DND-41 (cell line): ENCODE measurements at regions not wholly inside any gene's neighbourhood (a gene's known extent, or its start where the extent isn't known, plus 50 kb on each side); places are given as distances from the start of the nearest gene placed in this dataset.

Experiments
- ATAC-seq: fragments of 200-7000 bp; cut with Tn5 transposase; 3 replicates; pipeline ENCODE4 v1.9.1; 2021; ENCODE audit warnings: low read depth; ENCODE audit not compliant: insufficient read depth
- DNase-seq: peaks from one replicate; pipeline ENCODE4 v3.0.0-alpha.2; 2020
- H2AFZ ChIP-seq: 2 replicates; pipeline ENCODE4 v1.6.0; 2012; ENCODE audit warnings: low read depth, low read length
- H3K27ac ChIP-seq: 2 replicates; pipeline ENCODE4 v1.5.1; 2012; ENCODE audit warnings: low read length, inconsistent platforms
- H3K27me3 ChIP-seq: fragments of 200-600 bp; sonication (generic); 2 replicates; pipeline ENCODE4 v1.6.0; 2012; ENCODE audit warnings: low read length, mild to moderate bottlenecking, inconsistent platforms; ENCODE audit not compliant: insufficient read depth, poor library complexity
- H3K36me3 ChIP-seq: 2 replicates; pipeline ENCODE4 v1.5.1; 2012; ENCODE audit warnings: low read length, inconsistent platforms; ENCODE audit not compliant: insufficient read depth
- H3K4me1 ChIP-seq: 2 replicates; pipeline ENCODE4 v1.5.1; 2012; ENCODE audit warnings: mild to moderate bottlenecking, low read length; ENCODE audit not compliant: insufficient read depth
- H3K4me2 ChIP-seq: 2 replicates; pipeline ENCODE4 v1.6.0; 2012; ENCODE audit warnings: mild to moderate bottlenecking, moderate library complexity, low read length, inconsistent platforms; ENCODE audit not compliant: insufficient read depth
- H3K4me3 ChIP-seq, 2 experiments: fragments of 200-600 bp in 1 of 2; shearing (Covaris generic) in 1 of 2; 2 replicates each; pipeline ENCODE4 v1.5.1; 2012 to 2016; ENCODE audit warnings: inconsistent platforms in 2 of 2, low read length in 2 of 2, mild to moderate bottlenecking in 2 of 2, low read depth in 1 of 2, moderate library complexity in 1 of 2
- H3K79me2 ChIP-seq: 2 replicates; pipeline ENCODE4 v1.6.0; 2012; ENCODE audit warnings: low read length, inconsistent platforms; ENCODE audit not compliant: insufficient read depth
- H3K9ac ChIP-seq: 2 replicates; pipeline ENCODE4 v1.6.0; 2012; ENCODE audit warnings: low read depth, mild to moderate bottlenecking, inconsistent platforms, low read length, moderate library complexity
- H3K9me3 ChIP-seq: 2 replicates; pipeline ENCODE4 v1.5.1; 2012; ENCODE audit warnings: low read length, moderate library complexity, mild to moderate bottlenecking, inconsistent platforms; ENCODE audit not compliant: insufficient read depth, severe bottlenecking
- H4K20me1 ChIP-seq: 2 replicates; pipeline ENCODE4 v1.6.0; 2012; ENCODE audit warnings: low read length; ENCODE audit not compliant: insufficient read depth
- CTCF ChIP-seq: IDR thresholded peaks from 2 replicates; pipeline ENCODE4 v1.5.1; 2012; ENCODE audit warnings: borderline replicate concordance, low read length, moderate library complexity, mild to moderate bottlenecking; ENCODE audit not compliant: poor library complexity, severe bottlenecking; ENCODE audit errors: extremely low read depth
- EZH2 ChIP-seq: IDR thresholded peaks from 3 replicates; pipeline ENCODE4 v1.6.1; 2012; ENCODE audit warnings: borderline replicate concordance, low read depth, mild to moderate bottlenecking, moderate library complexity, low read length, inconsistent platforms; ENCODE audit not compliant: severe bottlenecking

GRCh38 chr10:28241741-28242399, 61.0 kb downstream of the MPP7 start:
- no peak overlapping the region for H3K4me3 ChIP-seq
- TF ChIP-seq EZH2 = no peak
- peak; percentile 88 for TF ChIP-seq CTCF
- no peaks in the 10 kb centered on the region for H3K36me3 ChIP-seq
- H3K27ac ChIP-seq = no peak overlapping the region
- H2AFZ ChIP-seq = no peak overlapping the region
- H3K79me2 ChIP-seq = no peaks in the 10 kb centered on the region
- peaks cover 7% of the 10 kb centered on the region for H3K27me3 ChIP-seq
- no peaks in the 10 kb centered on the region for H4K20me1 ChIP-seq
- no peaks in the 10 kb centered on the region for H3K9me3 ChIP-seq
- no peaks in the 10 kb centered on the region for H3K4me1 ChIP-seq
- ATAC-seq (peak; percentile 58; the same call in 1 of the 3 replicates), DNase-seq (peak; percentile 18)
- H3K4me2 ChIP-seq = no peak overlapping the region
- H3K9ac ChIP-seq = no peak overlapping the region

GRCh38 chr10:28240400-28240799, 62.5 kb downstream of the MPP7 start:
- Histone ChIP-seq H3K9ac (no peak overlapping the region), H3K79me2 (no peaks in the 10 kb centered on the region), H3K4me3 (no peak overlapping the region), H3K4me2 (no peak overlapping the region), H2AFZ (no peak overlapping the region), H3K9me3 (no peaks in the 10 kb centered on the region), H3K27ac (no peak overlapping the region), H3K4me1 (no peaks in the 10 kb centered on the region), H3K27me3 (peaks cover 10% of the 10 kb centered on the region), H4K20me1 (no peaks in the 10 kb centered on the region), H3K36me3 (no peaks in the 10 kb centered on the region)
- DNase-seq (no peak), ATAC-seq (no peak)
- TF ChIP-seq CTCF (no peak), EZH2 (no peak)

- no peaks in the 10 kb centered on the region for H3K36me3 ChIP-seq
- no peak overlapping the region for H3K9ac ChIP-seq
- ATAC-seq = no peak
These were observed 66.3 kb downstream of the MPP7 start for GRCh38 chr10:28236591-28236990.

More at GRCh38 chr10:28236591-28236990, 66.3 kb downstream of the MPP7 start:
- TF ChIP-seq CTCF (no peak), EZH2 (no peak)
- H3K9me3 ChIP-seq = no peaks in the 10 kb centered on the region
- H3K4me3 ChIP-seq = no peak overlapping the region
- no peak overlapping the region for H3K4me2 ChIP-seq
- H3K4me1 ChIP-seq = no peaks in the 10 kb centered on the region
- H2AFZ ChIP-seq = no peak overlapping the region
- DNase-seq = no peak
- no peaks in the 10 kb centered on the region for H4K20me1 ChIP-seq
- H3K27ac ChIP-seq = no peak overlapping the region
- H3K27me3 ChIP-seq = peaks cover 10% of the 10 kb centered on the region
- H3K79me2 ChIP-seq = no peaks in the 10 kb centered on the region
